Pancreas (tissue), 10 donors: ENCODE measurements at regions not wholly inside any gene's neighbourhood (a gene's known extent, or its start where the extent isn't known, plus 50 kb on each side); places are given as distances from the start of the nearest gene placed in this dataset.

Experiments used
- ATAC-seq, 4 donors: fragments of 200-7000 bp; cut with Tn5 transposase; one replicate each; pipeline versions ENCODE4 v1.8.0 to v1.9.1; 2020; ENCODE audit warnings: mild to moderate bottlenecking in 4 of 4, moderate library complexity in 4 of 4
- DNase-seq, 6 donors: peaks; one replicate each; pipeline ENCODE4 v3.0.0-alpha.2; 2020
- FAIRE-seq: peaks from 2 replicates; lab custom pipeline; 2012; peaks lifted over from hg19 to GRCh38; lab: Jason Lieb, UNC
- H3K27ac ChIP-seq, 4 donors: fragments of 200-600 bp; sonication (generic); 1 replicate in 3 of 4; 2 replicates in 1 of 4; pipeline versions ENCODE4 v1.5.0 to v1.8.0; 2020
- H3K27me3 ChIP-seq, 4 donors: fragments of 200-600 bp; one replicate each; pipeline ENCODE4 v1.8.0; 2021
- H3K36me3 ChIP-seq, 3 donors: fragments of 200-600 bp; sonication (generic) in 1 of 3; one replicate each; pipeline versions ENCODE4 v1.5.0 to v1.8.0; 2020 to 2021
- H3K4me1 ChIP-seq, 3 donors: fragments of 200-600 bp; one replicate each; pipeline ENCODE4 v1.8.0; 2021
- H3K4me3 ChIP-seq, 4 donors: fragments of 200-600 bp; sonication (generic) in 2 of 4; one replicate each; pipeline versions ENCODE4 v1.5.0 to v1.8.0; 2020 to 2021
- H3K9me3 ChIP-seq, 4 donors: fragments of 200-600 bp; one replicate each; pipeline ENCODE4 v1.8.0; 2021
- whole genome bisulfite sequencing, 2 donors: extraction: QIAGEN DNeasy Blood & Tissue Kit; methylation state at CpG; one replicate each; pipeline ENCODE4 v1.1.7; 2013; 5-methylcytosine and 5-hydroxymethylcytosine counted together
- intact Hi-C, 3 donors: fragments of 100-400 bp; cut with DNase I; formaldehyde crosslinking; loops; one replicate each; pipeline versions ENCODE4 v1.11.1 to v1.14.2; 2022
- TF ChIP-seq, protein P1 (sequence below), 4 donors: fragments of 200-600 bp; sonication (generic) in 3 of 4; IDR thresholded peaks; one replicate each; pipeline versions ENCODE4 v1.5.0 to v1.8.0; 2021; ENCODE audit warnings: antibody characterized with exemption in 4 of 4
- donor health status: healthy with polysubstance abuse.
- donor health status: DM: no; HTN: no; CAD: no; lungs with moderate emphysema.
- donor health status: DM: no; HTN: no; CAD: no.
- donor health status: control.
- donor health status: control.
- donor health status: Bipolar disorder and iron deficiency.
- donor health status: DM: yes; HTN: yes; CAD: no.
- donor health status: DM: no; HTN: no; CAD: no.
- donor health status: DM: no; HTN: no; CAD: no.
- donor health status: DM: yes; HTN: yes; CAD: no.

DNA sequence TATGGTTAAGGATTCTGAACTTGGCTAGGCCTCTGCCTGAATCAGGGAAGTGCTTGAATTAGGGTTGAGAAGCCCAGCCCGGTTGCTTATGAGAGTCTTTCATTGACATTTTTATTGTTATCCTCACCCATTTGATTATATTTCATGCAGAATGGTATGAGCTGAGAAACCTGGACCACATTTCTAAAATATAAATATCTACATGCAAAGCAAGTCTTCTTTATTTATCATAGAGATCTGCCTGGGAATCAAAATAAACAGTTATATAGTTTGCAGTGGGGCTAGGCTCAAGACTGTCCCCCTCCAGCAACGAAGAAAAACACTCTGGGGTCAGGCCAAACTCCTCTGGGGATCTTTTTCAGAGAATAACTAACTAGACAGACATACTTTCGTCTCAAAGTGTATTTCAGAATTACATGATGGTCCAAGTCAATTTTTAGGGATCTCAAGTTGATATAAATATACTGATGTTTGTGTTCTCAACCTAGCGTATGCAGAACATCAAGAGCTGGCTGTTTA lies 675.4 kb upstream of the NR2F2 start:
- 61 to 67% methylated on average over 4 of the region's 4 CpGs for WGBS, 2 donors
- TF ChIP-seq, protein P1, sequence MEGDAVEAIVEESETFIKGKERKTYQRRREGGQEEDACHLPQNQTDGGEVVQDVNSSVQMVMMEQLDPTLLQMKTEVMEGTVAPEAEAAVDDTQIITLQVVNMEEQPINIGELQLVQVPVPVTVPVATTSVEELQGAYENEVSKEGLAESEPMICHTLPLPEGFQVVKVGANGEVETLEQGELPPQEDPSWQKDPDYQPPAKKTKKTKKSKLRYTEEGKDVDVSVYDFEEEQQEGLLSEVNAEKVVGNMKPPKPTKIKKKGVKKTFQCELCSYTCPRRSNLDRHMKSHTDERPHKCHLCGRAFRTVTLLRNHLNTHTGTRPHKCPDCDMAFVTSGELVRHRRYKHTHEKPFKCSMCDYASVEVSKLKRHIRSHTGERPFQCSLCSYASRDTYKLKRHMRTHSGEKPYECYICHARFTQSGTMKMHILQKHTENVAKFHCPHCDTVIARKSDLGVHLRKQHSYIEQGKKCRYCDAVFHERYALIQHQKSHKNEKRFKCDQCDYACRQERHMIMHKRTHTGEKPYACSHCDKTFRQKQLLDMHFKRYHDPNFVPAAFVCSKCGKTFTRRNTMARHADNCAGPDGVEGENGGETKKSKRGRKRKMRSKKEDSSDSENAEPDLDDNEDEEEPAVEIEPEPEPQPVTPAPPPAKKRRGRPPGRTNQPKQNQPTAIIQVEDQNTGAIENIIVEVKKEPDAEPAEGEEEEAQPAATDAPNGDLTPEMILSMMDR (IDR thresholded peaks at IDR 0.05), result no peak
- H3K9me3 ChIP-seq, result no peaks in the 10 kb centered on the region
- H3K27me3 ChIP-seq, result no peaks in the 10 kb centered on the region
- H3K4me1 ChIP-seq, result no peaks in the 10 kb centered on the region
- no peak overlapping the region for H3K4me3 ChIP-seq
- intact Hi-C loops, result no loop called here
- DNase-seq, result no peak
- no peak for FAIRE-seq
- H3K36me3 ChIP-seq, result no peaks in the 10 kb centered on the region
- ATAC-seq, result no peak
- no peak overlapping the region for H3K27ac ChIP-seq

DNA sequence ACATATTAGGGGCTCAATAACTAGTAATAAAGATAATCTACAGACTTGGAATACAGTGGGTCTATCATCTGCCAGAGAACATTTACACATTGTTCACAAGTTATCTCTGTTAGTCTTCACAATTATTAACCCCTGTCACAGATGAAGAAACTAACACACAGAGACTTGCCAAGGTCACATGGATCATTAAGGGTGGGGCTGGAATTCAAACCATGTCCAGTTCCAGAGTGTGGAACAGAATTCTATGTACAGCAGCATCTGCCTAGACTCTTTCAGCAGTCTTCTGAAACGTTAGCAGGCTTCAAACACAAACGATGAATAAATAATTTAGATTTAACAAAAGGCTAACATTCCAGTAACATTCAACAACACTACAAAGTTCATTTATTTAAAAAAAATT lies 673.9 kb upstream of the NR2F2 start:
- TF ChIP-seq, protein P1 (IDR thresholded peaks at IDR 0.05), result no peak
- H3K27me3 ChIP-seq, result no peaks in the 10 kb centered on the region
- H3K4me3 ChIP-seq, result no peak overlapping the region
- no peak for ATAC-seq
- H3K36me3 ChIP-seq, result no peaks in the 10 kb centered on the region
- 45 to 65% methylated on average over 2 of the region's 2 CpGs for WGBS, 2 donors
- intact Hi-C loops, result no loop called here
- no peak for FAIRE-seq
- DNase-seq, result no peak
- H3K4me1 ChIP-seq, result no peaks in the 10 kb centered on the region
- H3K9me3 ChIP-seq, result no peaks in the 10 kb centered on the region
- no peak overlapping the region for H3K27ac ChIP-seq

DNA sequence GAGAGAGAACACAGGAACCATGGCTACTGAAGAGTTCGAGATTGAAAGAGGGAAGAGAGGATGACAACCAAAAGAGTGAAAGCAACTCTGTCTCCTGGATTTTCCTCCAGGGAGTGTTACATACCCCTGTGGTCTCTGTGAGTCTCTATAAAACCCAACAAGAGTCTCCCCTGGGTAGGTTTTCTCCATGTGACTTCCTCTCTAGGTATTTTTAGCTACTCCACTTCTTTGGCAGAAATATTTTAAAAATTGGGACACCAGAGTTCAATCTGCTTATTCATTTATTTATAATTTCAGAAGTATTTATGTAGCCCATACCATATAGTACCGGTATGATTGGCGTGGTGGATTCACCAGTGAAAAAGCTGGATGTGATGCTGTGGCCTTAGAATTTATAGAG lies 671.7 kb upstream of the NR2F2 start:
- TF ChIP-seq, protein P1 (IDR thresholded peaks at IDR 0.05), result no peak
- Histone ChIP-seq H3K27me3 (no peaks in the 10 kb centered on the region), H3K4me3 (no peak overlapping the region), H3K27ac (no peak overlapping the region), H3K9me3 (no peaks in the 10 kb centered on the region), H3K4me1 (no peaks in the 10 kb centered on the region), H3K36me3 (no peaks in the 10 kb centered on the region)
- DNase-seq (no peak), FAIRE-seq (no peak), ATAC-seq (no peak)
- intact Hi-C loops, result no loop called here
- WGBS, 2 donors, result 55 to 75% methylated on average over 3 of the region's 3 CpGs

DNA sequence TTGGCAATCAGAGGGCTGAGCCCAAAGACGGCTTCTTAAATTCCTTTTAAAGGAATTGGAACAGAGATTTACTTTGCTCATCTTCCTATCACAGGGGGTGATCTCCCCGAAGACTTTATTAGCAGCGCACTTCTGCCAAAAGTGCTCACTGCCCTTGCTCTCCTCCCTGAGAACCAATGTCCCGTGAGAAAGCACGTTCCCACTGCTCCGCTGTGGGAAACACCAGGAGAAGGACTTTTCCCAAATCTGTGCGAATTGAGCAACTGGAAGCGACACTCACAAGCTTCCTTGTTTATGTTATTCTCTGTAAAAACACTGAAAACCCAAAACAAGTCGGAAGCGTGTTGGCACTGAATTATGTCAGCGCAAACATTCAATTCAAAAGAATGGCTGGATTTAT lies 670.8 kb upstream of the NR2F2 start:
- H3K27ac ChIP-seq, result no peak overlapping the region
- WGBS, 2 donors, result 69 to 74% methylated on average over 11 of the region's 11 CpGs
- no peaks in the 10 kb centered on the region for H3K27me3 ChIP-seq
- DNase-seq, result no peak
- no peak overlapping the region for H3K4me3 ChIP-seq
- ATAC-seq, result no peak
- intact Hi-C loops, result no loop called here
- no peaks in the 10 kb centered on the region for H3K4me1 ChIP-seq
- H3K9me3 ChIP-seq, result no peaks in the 10 kb centered on the region
- TF ChIP-seq, protein P1 (IDR thresholded peaks at IDR 0.05), result no peak
- FAIRE-seq, result no peak
- no peaks in the 10 kb centered on the region for H3K36me3 ChIP-seq

DNA sequence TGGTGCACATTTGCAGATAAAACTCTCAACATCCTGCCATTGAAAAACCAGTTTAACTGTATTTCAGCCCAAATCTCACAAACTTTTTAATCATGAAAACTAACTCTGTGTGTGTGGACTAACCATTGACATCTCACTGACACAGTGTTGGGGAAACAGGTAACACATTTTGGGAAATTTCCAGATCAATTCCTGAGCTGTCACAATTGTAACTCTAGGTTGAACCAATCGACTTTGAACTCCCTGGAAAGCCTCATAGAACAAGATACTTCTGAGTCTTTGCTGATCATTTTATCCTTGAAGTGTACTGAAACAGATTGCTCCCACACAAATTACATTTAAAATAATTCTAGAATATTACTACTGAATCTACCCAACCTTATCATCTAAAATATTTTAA lies 667.9 kb upstream of the NR2F2 start:
- Histone ChIP-seq H3K4me1 (no peaks in the 10 kb centered on the region), H3K36me3 (no peaks in the 10 kb centered on the region), H3K27me3 (no peaks in the 10 kb centered on the region), H3K27ac (no peak overlapping the region), H3K9me3 (no peaks in the 10 kb centered on the region), H3K4me3 (no peak overlapping the region)
- 26 to 32% methylated on average over 1 of the region's 1 CpG for WGBS, 2 donors
- DNase-seq (no peak), ATAC-seq (no peak), FAIRE-seq (no peak)
- TF ChIP-seq, protein P1 (IDR thresholded peaks at IDR 0.05), result no peak
- intact Hi-C loops, result no loop called here
